Endothelial cell of umbilical vein (primary cell): ENCODE measurements at regions not wholly inside any gene's neighbourhood (a gene's known extent, or its start where the extent isn't known, plus 50 kb on each side); places are given as distances from the start of the nearest gene placed in this dataset.

Experiments used
- BruUV-seq: library from RNA; stranded (reverse); fragments of 400-500 nt; replicated peaks from 2 replicates; lab custom pipeline; 2021; lab: Mats Ljungman, UMichigan
- CTCF ChIA-PET: fragments of 300-600, 350-600 bp; sonication (Branson Sonifier 250); formaldehyde crosslinking; loops from one replicate; lab custom pipeline; 2021; ENCODE audit warnings: antibody characterized with exemption, inconsistent platforms; lab: Charles Lee
- POLR2A ChIA-PET: fragments of 300-600, 350-600 bp; sonication (Branson Sonifier 250); formaldehyde crosslinking; loops from one replicate; lab custom pipeline; 2021; ENCODE audit warnings: antibody characterized with exemption, inconsistent platforms; lab: Charles Lee
- DNase-seq: peaks from one replicate; pipeline ENCODE4 v3.0.0-alpha.2; 2011; ENCODE audit warnings: low read depth, low spot score
- FAIRE-seq: peaks from 2 replicates; lab custom pipeline; 2011; peaks lifted over from hg19 to GRCh38; lab: Jason Lieb, UNC
- H2AFZ ChIP-seq: 2 replicates; pipeline ENCODE4 v1.6.0; 2012; ENCODE audit warnings: low read depth, low read length, control low read depth, inconsistent platforms
- H3K27ac ChIP-seq: 2 replicates; pipeline ENCODE4 v1.5.1; 2011; ENCODE audit warnings: low read depth, mild to moderate bottlenecking, control low read depth, low read length, moderate library complexity; ENCODE audit not compliant: insufficient read depth
- H3K27me3 ChIP-seq, 2 experiments: 2 replicates each; pipeline versions ENCODE4 v1.6.0 to v1.6.1; 2011; ENCODE audit warnings: low read length in 2 of 2, mixed read lengths in 1 of 2; ENCODE audit not compliant: control insufficient read depth in 2 of 2, insufficient read depth in 2 of 2
- H3K36me3 ChIP-seq, 2 experiments: 2 replicates in 1 of 2; 3 replicates in 1 of 2; pipeline ENCODE4 v1.5.1; 2011; ENCODE audit warnings: low read length in 2 of 2, mild to moderate bottlenecking in 1 of 2, moderate library complexity in 1 of 2; ENCODE audit not compliant: control insufficient read depth in 2 of 2, insufficient read depth in 2 of 2; ENCODE audit errors: extremely low read depth in 1 of 2
- H3K4me1 ChIP-seq: 3 replicates; pipeline ENCODE4 v1.5.1; 2011; ENCODE audit warnings: mild to moderate bottlenecking, low read length; ENCODE audit not compliant: control insufficient read depth, insufficient read depth; ENCODE audit errors: extremely low read depth
- H3K4me2 ChIP-seq: 2 replicates; pipeline ENCODE4 v1.6.1; 2011; ENCODE audit warnings: low read length, control low read depth, mixed read lengths; ENCODE audit not compliant: insufficient read depth
- H3K4me3 ChIP-seq, 3 experiments: fragments of 200-600 bp in 1 of 3; sonication (generic), shearing (Covaris generic) in 1 of 3; replicated peaks in 1 of 3; 2 replicates each; pipeline ENCODE4 v1.5.1; 2011 to 2016; ENCODE audit warnings: control low read depth in 3 of 3, low read length in 3 of 3, mild to moderate bottlenecking in 2 of 3, inconsistent platforms in 1 of 3, low read depth in 1 of 3, moderate library complexity in 1 of 3; ENCODE audit not compliant: insufficient read depth in 1 of 3
- H3K79me2 ChIP-seq: 2 replicates; pipeline ENCODE4 v1.6.0; 2012; ENCODE audit warnings: low read length, inconsistent platforms; ENCODE audit not compliant: control insufficient read depth, insufficient read depth
- H3K9ac ChIP-seq: replicated peaks from 2 replicates; pipeline ENCODE3; 2011; ENCODE audit warnings: low read length, control low read depth; ENCODE audit not compliant: insufficient read depth; ENCODE audit errors: extremely low read depth
- H3K9me1 ChIP-seq: replicated peaks from 3 replicates; pipeline ENCODE4 v1.6.0; 2011; ENCODE audit warnings: mild to moderate bottlenecking, low read length; ENCODE audit not compliant: control insufficient read depth, insufficient read depth; ENCODE audit errors: extremely low read depth
- H3K9me3 ChIP-seq: replicated peaks from 2 replicates; pipeline ENCODE4 v1.5.1; 2012; ENCODE audit warnings: low read length, inconsistent platforms; ENCODE audit not compliant: control insufficient read depth, insufficient read depth
- H4K20me1 ChIP-seq: replicated peaks from 2 replicates; pipeline ENCODE3; 2011; ENCODE audit warnings: mild to moderate bottlenecking, low read length; ENCODE audit not compliant: control insufficient read depth, insufficient read depth; ENCODE audit errors: extremely low read depth
- EZH2 ChIP-seq: IDR thresholded peaks from 2 replicates; pipeline ENCODE4 v1.6.1; 2012; ENCODE audit warnings: borderline replicate concordance, low read depth, mild to moderate bottlenecking, moderate library complexity, low read length, inconsistent platforms; ENCODE audit not compliant: severe bottlenecking
- FOS ChIP-seq: IDR thresholded peaks from 2 replicates; pipeline ENCODE4 v1.6.1; 2011; ENCODE audit warnings: mild to moderate bottlenecking, low read length, moderate library complexity, borderline replicate concordance; ENCODE audit not compliant: insufficient read depth
- GATA2 ChIP-seq: IDR thresholded peaks from 2 replicates; pipeline ENCODE4 v1.7.0; 2011; ENCODE audit warnings: low read depth, mild to moderate bottlenecking, moderate library complexity, mixed read lengths, low read length; ENCODE audit not compliant: insufficient read length, insufficient read depth
- JUN ChIP-seq: IDR thresholded peaks from 2 replicates; pipeline ENCODE4 v1.6.1; 2011; ENCODE audit warnings: borderline replicate concordance, low read depth; ENCODE audit not compliant: insufficient read length, insufficient read depth
- MYC ChIP-seq: IDR thresholded peaks from one replicate; pipeline ENCODE4 v1.6.1; 2011; ENCODE audit warnings: mild to moderate bottlenecking, low read depth, low read length
- POLR2A ChIP-seq: IDR thresholded peaks from 2 replicates; pipeline ENCODE4 v1.6.1; 2012; ENCODE audit warnings: low read depth, mild to moderate bottlenecking, control low read depth, low read length
- POLR2AphosphoS5 ChIP-seq: IDR thresholded peaks from 2 replicates; pipeline ENCODE4 v1.6.1; 2012; ENCODE audit warnings: low read depth, mild to moderate bottlenecking, control low read depth, low read length, moderate library complexity; ENCODE audit not compliant: insufficient read depth
- dilution Hi-C: fragments of 300-500 bp; cut with MboI; formaldehyde crosslinking; loops from one replicate; pipeline ENCODE4 v1.15.0; 2019; ENCODE audit warnings: low sequenced_read_pairs; ENCODE audit not compliant: extremely low pct_ligation_motif_present
- intact Hi-C: fragments of 100-400 bp; cut with micrococcal nuclease; formaldehyde crosslinking; loops from one replicate; pipeline ENCODE4 v1.10.0; 2022
- TF ChIP-seq, protein P1 (sequence below), 2 donors: IDR thresholded peaks; 1 replicate in 1 of 2; 2 replicates in 1 of 2; pipeline ENCODE4 v1.5.1; 2011; ENCODE audit warnings: low read length in 2 of 2, mild to moderate bottlenecking in 2 of 2, moderate library complexity in 2 of 2, control low read depth in 1 of 2, inconsistent platforms in 1 of 2, low read depth in 1 of 2; ENCODE audit not compliant: insufficient read depth in 1 of 2; ENCODE audit errors: extremely low read depth in 1 of 2
- TF ChIP-seq, protein P2 (sequence below): IDR thresholded peaks from 2 replicates; pipeline ENCODE4 v1.6.1; 2011; ENCODE audit not compliant: insufficient read depth, insufficient read length

DNA sequence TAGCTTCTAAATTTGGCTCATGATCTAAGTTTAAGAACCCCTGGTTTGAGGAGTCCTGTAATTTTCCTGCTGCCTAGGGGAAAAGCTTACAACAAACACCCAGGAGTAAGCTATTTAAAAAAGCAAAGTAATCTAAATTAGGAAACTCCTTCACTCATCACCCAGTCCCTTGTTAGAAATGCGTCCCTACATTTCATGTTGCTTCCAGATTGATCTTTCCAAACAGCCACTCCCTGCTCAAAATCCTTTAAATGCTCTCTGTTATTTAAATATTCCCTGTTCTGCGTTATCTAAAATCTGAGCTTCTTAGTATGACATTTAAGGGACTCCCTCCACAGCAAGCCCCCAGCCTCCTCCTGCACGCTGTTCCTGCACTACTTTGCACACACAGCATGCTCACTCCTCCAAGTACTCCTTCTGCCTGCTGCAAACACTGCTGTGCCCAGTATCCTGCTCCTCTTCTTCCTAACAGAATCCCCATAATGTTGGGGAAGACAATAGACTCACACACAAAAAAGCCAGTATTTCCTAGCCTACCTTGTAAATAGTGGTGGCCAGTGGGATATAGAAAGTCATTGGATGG is 123.3 kb upstream of the RASEF start:
- BruUV-seq: no TSS peak
- no peaks in the 10 kb centered on the region for H3K36me3 ChIP-seq
- no peak overlapping the region for H3K27ac ChIP-seq
- no peaks in the 10 kb centered on the region for H3K4me1 ChIP-seq
- dilution Hi-C loops (no loop called here), intact Hi-C loops (no loop called here)
- no peak for DNase-seq
- no peak overlapping the region for H2AFZ ChIP-seq
- POLR2A ChIA-PET: no interaction called here
- H4K20me1 ChIP-seq: no peaks in the 10 kb centered on the region
- H3K9me1 ChIP-seq: no peaks in the 10 kb centered on the region
- no peaks in the 10 kb centered on the region for H3K79me2 ChIP-seq
- CTCF ChIA-PET: interaction anchor here (1.0 kb wide), 1 partner anchor 148 kb away, joined by 5 read pairs; no protein-coding TSS in a partner anchor
- no peak for TF ChIP-seq GATA2
- TF ChIP-seq POLR2AphosphoS5: no peak
- TF ChIP-seq, protein P1, sequence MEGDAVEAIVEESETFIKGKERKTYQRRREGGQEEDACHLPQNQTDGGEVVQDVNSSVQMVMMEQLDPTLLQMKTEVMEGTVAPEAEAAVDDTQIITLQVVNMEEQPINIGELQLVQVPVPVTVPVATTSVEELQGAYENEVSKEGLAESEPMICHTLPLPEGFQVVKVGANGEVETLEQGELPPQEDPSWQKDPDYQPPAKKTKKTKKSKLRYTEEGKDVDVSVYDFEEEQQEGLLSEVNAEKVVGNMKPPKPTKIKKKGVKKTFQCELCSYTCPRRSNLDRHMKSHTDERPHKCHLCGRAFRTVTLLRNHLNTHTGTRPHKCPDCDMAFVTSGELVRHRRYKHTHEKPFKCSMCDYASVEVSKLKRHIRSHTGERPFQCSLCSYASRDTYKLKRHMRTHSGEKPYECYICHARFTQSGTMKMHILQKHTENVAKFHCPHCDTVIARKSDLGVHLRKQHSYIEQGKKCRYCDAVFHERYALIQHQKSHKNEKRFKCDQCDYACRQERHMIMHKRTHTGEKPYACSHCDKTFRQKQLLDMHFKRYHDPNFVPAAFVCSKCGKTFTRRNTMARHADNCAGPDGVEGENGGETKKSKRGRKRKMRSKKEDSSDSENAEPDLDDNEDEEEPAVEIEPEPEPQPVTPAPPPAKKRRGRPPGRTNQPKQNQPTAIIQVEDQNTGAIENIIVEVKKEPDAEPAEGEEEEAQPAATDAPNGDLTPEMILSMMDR (IDR thresholded peaks at IDR 0.05; ENCODE audit: extremely low read depth in 1 of 2, insufficient read depth in 1 of 2, low read depth in 1 of 2, low read length in 2 of 2): no peak
- TF ChIP-seq POLR2A: no peak
- no peak for TF ChIP-seq JUN
- TF ChIP-seq EZH2: no peak
- TF ChIP-seq FOS: no peak
- TF ChIP-seq, protein P2, sequence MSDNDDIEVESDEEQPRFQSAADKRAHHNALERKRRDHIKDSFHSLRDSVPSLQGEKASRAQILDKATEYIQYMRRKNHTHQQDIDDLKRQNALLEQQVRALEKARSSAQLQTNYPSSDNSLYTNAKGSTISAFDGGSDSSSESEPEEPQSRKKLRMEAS: no peak
- TF ChIP-seq MYC: no peak
- H3K9ac ChIP-seq: no peak overlapping the region
- FAIRE-seq: no peak
- no peak overlapping the region for H3K4me2 ChIP-seq
- no peak overlapping the region for H3K4me3 ChIP-seq
- no peaks in the 10 kb centered on the region for H3K27me3 ChIP-seq
- H3K9me3 ChIP-seq: no peaks in the 10 kb centered on the region
